GM21381 (cell line): ENCODE measurements at regions not wholly inside any gene's neighbourhood (a gene's known extent, or its start where the extent isn't known, plus 50 kb on each side); places are given as distances from the start of the nearest gene placed in this dataset.

Experiments used
- ATAC-seq: cut with Tn5 transposase; IDR thresholded peaks from one replicate; pipeline ENCODE4 v1.9.1; 2021; ENCODE audit warnings: mild to moderate bottlenecking, moderate library complexity; ENCODE audit not compliant: unreplicated experiment

GRCh38 chr21:20551939-20552338, 446.3 kb upstream of the NCAM2 start:
- no peak for ATAC-seq

GRCh38 chr21:20554785-20555184, 443.4 kb upstream of the NCAM2 start:
- no peak for ATAC-seq

- ATAC-seq, result no peak
These were observed 427.4 kb upstream of the NCAM2 start for GRCh38 chr21:20570824-20571232.

GRCh38 chr21:20572582-20572981, 425.6 kb upstream of the NCAM2 start:
- ATAC-seq, result no peak

GRCh38 chr21:20581361-20581760, 416.8 kb upstream of the NCAM2 start:
- ATAC-seq, result no peak

- no peak for ATAC-seq
These were observed 406.9 kb upstream of the NCAM2 start for GRCh38 chr21:20591284-20591683.

- no peak for ATAC-seq
These were observed 405.7 kb upstream of the NCAM2 start for GRCh38 chr21:20592463-20592862.

- ATAC-seq, result no peak
These were observed 395.0 kb upstream of the NCAM2 start for GRCh38 chr21:20603236-20603635.

GRCh38 chr21:20611008-20611407, 387.2 kb upstream of the NCAM2 start:
- ATAC-seq, result no peak

GRCh38 chr21:20613654-20614053, 384.6 kb upstream of the NCAM2 start:
- ATAC-seq, result no peak

GRCh38 chr21:20617130-20617529, 381.1 kb upstream of the NCAM2 start:
- ATAC-seq, result no peak

- no peak for ATAC-seq
These were observed 379.3 kb upstream of the NCAM2 start for GRCh38 chr21:20618878-20619277.

GRCh38 chr21:20627594-20627993, 370.6 kb upstream of the NCAM2 start:
- no peak for ATAC-seq

- ATAC-seq, result no peak
These were observed 366.6 kb upstream of the NCAM2 start for GRCh38 chr21:20631633-20632032.

GRCh38 chr21:20639026-20639425, 359.2 kb upstream of the NCAM2 start:
- ATAC-seq, result no peak

- ATAC-seq, result no peak
These were observed 357.0 kb upstream of the NCAM2 start for GRCh38 chr21:20641241-20641640.

GRCh38 chr21:20642681-20643080, 355.5 kb upstream of the NCAM2 start:
- ATAC-seq, result no peak

- ATAC-seq, result no peak
These were observed 353.7 kb upstream of the NCAM2 start for GRCh38 chr21:20644552-20644951.

- ATAC-seq, result no peak
These were observed 352.9 kb upstream of the NCAM2 start for GRCh38 chr21:20645344-20645743.

- ATAC-seq, result no peak
These were observed 351.6 kb upstream of the NCAM2 start for GRCh38 chr21:20646431-20647165.

- no peak for ATAC-seq
These were observed 350.6 kb upstream of the NCAM2 start for GRCh38 chr21:20647607-20648006.

GRCh38 chr21:20649231-20649630, 349.0 kb upstream of the NCAM2 start:
- no peak for ATAC-seq

- no peak for ATAC-seq
These were observed 345.4 kb upstream of the NCAM2 start for GRCh38 chr21:20652846-20653245.
